HG03039 (cell line): ENCODE measurements at regions not wholly inside any gene's neighbourhood (a gene's known extent, or its start where the extent isn't known, plus 50 kb on each side); places are given as distances from the start of the nearest gene placed in this dataset.
"Not testable (repeated sequence)": the region's sequence is repeated elsewhere in the genome, so short reads cannot be mapped to it uniquely, and the experiment has no call there.

ENCODE experiments used
- ATAC-seq: cut with Tn5 transposase; IDR thresholded peaks from one replicate; pipeline ENCODE4 v1.9.1; 2021; ENCODE audit warnings: mild to moderate bottlenecking, moderate library complexity; ENCODE audit not compliant: unreplicated experiment

DNA sequence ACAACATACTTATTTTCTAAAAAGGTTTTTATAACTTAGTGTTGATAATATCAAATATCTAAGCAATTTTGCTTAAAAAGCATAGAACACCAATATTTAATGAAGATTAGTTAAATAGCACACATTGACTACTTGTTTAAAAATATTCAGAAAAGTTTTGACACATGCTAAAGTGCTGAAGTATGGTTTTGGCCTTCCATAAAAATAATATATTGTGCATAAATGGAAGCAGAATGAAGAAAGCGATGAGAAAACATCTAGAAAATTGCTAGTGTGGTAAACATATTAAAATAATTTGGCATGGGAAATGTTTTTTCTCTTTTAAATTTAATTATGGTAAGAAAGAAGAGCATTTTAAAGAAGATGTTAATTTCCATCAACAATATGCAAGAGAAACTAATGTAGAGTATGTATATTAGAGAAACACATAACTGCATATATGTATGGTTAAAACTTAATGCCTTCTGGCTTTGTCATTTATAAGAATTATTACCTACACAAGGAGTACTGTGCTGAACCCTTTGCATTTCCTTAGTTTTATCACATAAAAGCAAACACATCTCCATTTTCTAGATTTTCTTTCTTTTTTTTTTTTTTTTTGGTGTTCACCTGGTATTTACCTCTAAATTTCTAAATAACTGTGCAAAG lies 921.0 kb upstream of the ADAMTS5 start:
- not testable (repeated sequence) for ATAC-seq

DNA sequence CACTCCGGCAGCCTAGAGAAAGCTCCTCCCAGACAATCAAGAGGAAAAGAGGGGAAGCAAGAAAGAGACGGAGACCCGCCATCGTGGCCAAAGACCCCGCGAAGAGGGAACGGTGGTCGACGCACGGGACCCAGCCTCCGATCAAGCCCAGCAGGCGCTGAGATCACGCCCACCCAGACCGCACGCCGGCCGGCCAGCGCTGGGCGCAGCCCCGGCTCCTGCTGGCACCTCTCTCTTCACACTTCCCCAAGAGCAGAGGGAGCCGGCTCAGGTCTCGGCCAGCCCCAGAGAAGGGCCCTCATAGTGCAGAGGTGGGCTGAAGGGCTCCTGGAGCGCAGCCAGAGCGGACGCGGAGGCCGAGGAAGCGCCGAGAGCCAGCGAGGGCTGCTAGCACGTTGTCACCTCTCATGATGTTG lies 918.4 kb upstream of the ADAMTS5 start:
- ATAC-seq = no peak

DNA sequence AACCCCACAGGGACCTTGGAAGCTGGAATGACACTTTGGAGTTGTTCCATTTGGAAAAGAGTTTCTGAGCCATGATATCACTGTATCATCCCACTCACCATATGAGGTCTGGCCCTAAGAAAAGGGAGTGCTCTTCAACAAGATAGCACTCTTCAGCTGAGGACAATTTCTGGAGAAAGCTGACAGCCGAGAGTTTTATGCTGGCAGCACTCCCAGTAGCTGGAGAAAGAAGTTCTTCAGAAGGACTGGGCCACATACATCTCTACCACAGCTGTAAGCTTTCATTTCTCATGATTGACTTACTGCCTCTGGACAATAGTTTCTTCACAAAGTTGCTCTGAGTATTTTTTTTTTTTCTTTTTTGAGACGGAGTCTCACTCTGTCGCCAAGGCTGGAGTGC lies 914.4 kb upstream of the ADAMTS5 start:
- not testable (repeated sequence) for ATAC-seq

DNA sequence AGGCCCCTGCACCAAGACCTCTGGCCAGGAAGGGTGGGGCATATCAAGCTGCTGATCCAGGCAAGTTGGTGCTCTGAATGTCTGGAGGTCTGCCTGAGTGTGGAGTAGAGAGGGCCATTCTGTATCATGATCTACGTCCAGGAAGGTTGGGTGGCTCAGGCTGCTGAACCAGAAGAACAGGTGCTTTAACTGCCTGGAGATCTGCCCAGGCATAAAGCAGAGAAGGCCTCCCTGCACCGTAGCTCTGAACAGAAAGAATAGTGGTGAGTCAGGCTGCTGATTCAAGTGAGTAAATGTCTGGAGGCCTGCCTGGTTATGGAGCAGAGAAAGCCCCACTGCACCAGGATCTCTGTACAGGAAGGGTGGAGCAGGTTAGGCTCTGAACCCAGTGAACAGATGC lies 905.5 kb upstream of the ADAMTS5 start:
- not testable (repeated sequence) for ATAC-seq

DNA sequence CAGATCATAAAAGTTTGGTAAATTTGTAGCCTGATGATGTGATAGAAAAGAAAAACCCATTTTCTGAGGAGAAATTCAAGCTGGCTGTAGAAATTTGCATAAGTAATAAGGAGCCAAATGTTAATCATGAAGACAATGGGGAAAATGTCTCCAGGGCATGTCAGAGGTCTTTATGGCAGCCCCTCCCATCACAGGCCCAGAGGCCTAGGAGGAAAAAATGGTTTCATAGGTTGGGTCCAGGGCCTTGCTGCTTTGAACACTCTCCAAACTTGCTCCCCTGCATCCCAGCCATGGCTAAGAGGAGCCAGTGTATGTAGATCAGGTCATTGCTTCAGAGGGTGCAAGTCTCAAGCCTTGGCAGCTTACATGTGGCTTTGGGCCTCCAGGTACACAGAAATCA lies 903.9 kb upstream of the ADAMTS5 start:
- ATAC-seq = not testable (repeated sequence)

DNA sequence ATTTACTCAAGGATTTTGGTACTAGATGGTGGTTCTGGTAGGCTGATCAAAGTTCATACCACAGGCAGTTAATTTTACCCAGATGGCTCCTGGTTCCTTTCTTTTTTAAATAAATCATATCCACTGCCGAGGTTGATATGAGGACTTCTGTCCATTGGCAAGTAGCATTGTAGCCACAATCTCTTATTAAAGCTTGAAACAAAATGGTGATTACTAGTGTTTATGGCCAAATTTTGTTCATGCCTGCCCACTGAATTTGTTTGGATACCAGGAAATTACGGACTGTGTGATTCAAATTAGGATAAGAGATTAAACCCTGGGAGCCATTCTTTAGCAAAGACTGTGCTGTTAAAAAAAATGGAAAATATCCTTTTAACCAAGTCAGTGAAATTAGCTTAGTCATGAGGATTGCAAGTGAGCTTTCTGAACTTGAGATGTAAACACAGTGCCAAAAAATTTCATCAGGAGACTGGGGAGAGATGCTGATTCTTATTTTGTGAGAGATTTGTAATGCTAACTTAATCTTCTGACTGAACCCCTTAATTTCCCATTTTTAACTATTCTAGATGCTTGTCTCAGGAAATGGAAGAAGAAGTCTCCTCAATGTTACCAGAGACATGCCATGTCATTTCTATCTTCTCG lies 893.5 kb upstream of the ADAMTS5 start:
- not testable (repeated sequence) for ATAC-seq

DNA sequence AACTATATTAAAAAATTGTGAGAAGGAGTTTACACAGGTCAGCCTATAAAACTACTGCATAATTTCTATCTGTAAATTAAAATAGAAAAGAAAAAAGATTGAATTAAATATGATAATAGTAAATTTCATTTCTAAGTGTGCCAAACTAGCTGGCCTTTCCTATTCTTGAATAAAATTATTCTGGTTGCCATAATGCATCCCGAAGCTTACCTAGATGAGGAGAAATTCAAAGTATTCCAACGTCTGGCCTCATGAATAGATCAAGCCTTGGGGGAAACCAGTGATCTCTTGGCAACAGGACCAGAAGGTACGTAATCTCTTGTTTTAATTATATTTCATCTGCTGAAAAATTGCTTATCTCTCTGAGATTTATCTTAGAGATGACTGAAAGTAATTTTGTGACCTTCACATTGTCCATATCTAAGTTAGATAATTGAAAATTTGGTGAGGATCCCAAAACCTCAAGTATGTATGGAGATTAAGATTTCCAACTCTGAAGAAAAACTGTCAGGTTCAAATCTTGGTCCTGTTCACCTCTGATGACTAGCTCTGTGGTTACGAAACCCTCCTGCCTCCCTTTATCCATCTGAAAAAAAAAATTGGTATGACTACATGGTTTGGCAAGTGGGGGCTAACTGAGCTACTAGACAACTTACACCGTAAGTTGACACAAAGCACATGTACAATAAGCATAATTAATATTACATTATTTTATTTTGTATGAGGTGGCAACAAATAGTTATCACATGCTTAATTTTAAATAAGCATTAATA lies 891.4 kb upstream of the ADAMTS5 start:
- not testable (repeated sequence) for ATAC-seq

DNA sequence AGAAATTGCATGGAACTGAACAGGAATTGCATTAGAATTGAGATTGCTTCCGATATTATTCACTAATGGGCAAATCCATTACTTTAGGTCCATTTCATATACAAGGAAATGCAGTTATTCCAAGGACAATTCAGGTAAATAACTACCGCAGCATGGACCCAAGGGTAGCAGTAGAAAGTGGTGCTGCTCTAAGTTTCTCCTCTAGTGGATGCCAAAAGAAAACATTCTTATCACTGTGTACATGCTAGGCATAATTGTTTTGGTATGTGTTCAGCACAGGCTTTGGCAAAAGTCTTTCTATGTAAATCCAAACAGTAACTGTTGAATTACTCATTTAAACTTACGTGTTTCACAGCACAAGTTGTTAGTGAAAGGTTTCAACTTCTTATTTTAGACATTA lies 890.1 kb upstream of the ADAMTS5 start:
- ATAC-seq = not testable (repeated sequence)

DNA sequence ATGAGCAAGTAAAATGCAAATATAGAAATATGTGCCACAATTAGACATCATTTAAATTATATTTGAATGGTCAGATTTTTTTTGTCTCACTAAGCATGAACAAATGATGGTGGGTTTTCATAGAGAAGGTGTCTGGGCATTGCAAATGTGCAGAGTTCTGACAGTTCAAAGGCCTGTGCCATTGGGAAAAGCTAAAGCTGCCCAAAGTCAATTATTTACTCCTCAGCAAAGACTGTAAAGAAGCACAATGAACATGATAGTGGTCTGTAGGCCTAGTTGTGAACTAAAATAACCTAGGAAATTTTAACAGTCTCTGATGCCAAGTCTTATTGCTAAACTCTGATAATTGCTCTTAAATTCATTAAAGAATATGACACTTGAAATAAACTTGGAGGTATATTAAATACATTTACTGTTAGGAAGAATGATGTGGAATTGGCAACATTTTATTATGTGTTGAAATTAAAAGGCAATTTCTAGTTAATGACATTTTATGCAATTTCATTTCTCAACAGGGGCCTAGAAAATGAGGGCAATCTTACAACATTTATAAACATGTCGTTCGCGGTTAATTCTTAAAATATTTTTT lies 874.3 kb upstream of the ADAMTS5 start:
- ATAC-seq = no peak

DNA sequence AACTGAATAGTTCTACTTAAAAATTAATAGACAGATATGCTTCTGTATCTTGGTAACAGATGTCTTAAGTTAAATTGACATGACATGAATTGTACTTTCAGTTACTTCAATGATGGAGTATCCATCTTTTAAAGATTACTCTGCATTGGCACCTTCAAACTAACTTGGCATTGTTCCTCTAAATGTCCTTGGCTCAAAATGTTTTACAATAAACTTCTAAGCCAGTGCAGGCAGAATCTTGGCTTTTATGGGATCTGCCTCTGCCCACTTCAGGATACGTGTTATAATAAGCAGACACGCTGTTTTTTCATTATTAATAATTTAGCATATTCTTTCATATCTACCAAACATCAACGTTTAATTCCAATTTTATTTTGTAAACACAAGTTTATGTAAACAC lies 873.4 kb upstream of the ADAMTS5 start:
- ATAC-seq = no peak

DNA sequence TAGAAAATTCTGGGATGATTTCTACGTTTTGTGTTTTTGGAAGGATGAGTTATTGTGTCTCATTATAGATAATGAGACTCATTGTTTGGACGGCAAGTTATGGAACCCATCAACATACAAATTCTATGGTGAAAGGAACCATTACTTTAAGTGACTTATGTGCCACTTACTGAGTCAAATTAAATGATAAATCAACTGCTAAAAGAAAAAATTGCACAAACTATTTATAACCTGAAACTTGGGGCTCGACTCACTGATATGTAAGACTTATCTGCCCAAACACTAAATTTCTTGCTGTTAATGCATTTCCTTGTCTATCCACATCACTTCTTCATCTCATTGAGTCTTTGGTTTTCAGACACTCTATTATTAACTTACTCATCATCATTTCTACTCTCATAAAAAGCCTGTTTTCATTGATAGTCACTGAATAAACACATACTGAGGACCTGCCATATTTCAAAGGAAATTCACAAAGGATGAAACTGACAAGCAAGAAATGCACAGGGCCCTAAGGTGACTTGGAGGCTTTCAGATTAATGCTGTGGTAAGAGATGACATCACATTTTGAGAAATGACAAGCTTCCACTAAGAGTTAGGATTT lies 872.7 kb upstream of the ADAMTS5 start:
- no peak for ATAC-seq

DNA sequence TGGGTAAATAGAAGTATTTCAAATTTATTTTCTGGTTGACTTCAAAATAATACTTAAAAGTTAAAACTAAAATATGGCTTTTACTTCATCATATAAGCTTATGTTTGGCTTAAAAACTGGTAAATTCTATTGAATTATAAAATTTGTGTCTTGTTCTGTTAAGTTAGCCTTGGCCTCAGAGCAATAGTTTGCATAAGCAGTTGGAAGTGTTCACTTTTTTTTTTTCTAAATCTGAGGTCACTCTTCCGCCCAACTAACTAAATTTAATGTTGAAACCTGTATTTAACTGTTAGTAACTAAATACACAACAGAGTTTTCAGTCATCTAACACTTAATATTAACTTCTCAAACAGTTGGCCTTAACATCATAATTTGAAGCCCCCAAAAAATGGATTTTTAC lies 871.7 kb upstream of the ADAMTS5 start:
- ATAC-seq = no peak

DNA sequence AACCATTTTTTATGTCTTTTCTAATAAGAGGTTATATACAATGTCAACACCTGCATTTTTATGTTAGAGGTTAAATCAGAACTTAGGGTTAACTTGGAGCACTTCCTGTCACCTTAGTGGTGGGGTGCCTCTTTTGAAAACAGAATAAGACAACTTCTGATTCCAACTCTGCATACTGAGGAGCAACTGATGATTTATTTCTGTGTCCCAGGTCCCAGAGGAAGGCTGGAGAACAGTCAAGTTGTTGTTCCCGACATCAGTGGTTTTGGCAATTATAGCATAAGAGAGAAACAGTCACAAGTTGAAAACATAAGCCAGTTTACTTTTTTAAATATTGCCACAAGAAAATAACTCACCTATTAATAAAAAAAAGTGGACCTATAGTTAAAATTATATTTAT lies 871.0 kb upstream of the ADAMTS5 start:
- ATAC-seq = no peak

DNA sequence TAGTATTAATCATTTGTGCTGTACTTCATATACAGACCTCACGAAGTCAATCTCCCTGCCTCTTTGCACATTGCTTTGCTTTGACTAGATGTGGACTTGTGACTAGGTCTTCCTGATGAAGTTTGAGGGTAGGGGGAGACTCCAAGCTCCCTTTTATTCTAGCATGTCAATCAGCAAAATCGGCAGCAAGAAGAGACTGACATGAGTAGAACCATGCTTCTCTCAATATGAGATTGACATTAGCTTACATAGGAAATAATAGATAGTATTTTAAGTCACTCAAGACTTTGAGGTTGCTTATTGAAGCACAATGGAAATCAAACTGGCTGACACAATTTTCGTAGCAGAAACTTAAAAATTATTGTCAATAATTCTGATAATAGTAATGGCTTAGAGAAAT lies 866.4 kb upstream of the ADAMTS5 start:
- ATAC-seq = no peak

DNA sequence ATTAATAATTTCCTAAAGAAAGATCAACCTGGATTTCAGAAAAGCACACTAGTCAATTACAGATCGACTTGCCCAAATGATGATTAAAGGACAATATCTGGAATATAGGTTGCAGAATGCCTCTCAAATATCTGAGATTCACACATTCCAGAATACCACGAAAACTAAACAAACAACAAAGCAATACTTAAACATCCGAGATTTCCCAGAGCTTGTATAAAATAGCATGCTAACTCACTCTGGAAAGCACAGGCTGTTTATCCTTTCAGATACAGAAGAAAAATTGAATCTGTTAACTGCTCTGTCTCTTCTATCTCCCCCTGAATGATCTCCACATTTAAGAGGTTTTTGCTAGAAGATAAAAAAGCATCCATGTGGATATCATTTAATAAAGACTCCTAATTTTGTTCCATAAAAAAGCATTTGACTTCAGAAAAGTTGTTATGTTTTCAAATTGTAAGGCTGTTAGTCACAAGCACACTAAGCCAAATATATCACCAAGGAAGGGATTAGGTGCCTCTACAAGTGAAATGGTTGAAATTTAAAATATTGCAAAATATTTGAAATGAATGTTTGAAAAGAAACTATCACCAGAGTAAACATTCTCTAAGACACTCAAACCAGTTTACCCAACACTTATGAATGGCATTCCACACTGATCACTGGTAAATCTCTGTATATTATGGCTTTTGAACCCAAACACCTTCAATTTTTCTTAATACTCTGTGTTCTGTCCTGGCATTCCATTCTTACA lies 865.1 kb upstream of the ADAMTS5 start:
- ATAC-seq = no peak

DNA sequence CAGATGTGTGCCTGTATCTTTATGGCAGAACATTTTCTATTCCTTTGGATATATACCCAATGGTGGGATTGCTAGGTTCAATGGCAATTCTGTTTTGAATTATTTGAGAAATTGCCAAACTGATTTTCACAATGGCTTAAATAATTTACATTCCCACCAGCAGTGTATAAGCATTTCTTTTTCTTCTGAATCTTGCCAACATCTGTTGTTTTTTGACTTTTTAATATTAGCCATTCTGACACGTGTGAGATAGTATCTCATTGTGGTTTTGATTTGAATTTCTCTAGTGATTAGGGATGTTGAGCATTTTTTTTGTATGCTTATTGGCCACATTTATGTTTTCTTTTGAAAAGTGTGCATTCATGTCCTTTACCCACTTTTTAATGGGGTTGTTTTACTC lies 864.3 kb upstream of the ADAMTS5 start:
- no peak for ATAC-seq

DNA sequence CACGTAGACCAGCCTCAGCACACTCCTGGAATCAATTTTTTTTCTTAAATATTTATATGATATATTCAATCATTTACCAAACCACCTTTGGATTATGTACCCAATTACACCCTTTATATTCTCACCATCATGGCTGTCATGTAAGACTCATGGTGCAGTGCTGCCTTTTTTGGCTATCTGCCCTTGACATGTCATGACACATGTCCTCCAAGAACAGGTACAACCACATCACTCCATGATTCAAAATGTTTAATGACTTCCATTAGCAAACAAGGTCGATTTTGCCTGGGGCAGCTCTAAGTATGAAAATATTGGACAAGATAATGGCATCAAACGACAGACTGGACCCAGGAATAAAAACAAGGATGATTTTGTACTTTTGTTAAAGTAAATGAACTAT lies 861.1 kb upstream of the ADAMTS5 start:
- ATAC-seq = no peak

DNA sequence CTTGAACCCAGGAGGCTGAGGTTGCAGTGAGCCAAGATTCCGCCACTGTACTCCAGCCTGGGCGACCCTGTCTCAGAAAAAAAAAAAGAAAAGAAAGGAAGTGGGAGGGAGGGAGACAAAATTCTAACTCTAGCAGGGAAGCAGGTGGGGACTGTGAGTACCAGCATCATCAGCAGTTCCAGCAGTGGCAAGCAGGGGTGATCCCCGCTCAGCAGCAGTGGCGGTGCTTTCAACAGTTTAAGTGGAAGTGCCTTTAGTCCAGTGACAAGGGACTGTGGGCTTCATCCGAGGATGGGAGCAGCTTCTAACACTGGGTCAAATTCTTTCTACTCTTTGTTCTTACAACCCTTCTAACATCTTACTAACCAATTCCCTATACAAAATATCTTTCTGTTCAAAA lies 858.1 kb upstream of the ADAMTS5 start:
- ATAC-seq = no peak

DNA sequence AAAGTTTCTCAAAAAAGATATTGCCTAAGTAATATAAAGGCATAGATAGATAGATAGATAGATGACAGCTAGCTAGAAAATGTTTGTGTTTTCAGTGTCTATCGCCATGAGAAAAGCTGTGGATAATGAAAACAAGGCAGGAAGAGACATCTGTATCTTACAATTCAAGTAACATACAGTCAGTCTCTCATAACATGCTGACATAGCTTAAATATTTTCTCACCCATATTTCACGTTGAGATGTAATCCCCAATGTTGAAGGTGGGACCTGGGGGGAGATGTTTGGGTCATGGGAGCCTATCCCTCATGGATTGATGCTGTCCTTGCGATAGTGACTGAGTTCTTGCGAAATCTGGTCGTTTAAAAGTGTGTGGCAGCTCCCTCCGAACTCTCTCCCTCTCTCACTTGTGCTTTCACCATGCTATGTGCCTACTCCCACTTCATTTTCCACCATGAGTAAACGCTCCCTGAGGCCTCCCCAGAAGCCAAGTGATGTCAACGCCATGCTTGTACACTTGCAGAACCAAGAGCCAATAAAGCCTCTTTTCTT lies 856.8 kb upstream of the ADAMTS5 start:
- no peak for ATAC-seq

DNA sequence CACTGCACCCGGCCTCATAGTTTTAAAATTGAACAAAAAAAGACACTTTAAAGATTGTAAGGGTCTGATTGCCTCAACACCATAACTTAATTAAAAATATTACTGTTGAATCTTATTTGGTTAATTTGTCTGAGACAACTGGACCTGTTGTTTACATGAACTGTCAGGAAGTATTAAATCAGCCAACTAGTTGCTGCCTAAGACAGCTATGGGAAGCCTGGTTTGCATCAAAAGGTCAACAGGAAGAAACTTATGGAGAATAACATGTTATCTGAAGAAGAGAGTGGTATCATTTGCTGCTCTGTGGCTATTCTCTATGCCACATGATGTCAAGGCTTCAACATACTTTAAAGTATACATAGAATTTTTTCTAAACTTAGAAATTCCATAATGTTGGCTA lies 853.5 kb upstream of the ADAMTS5 start:
- ATAC-seq = no peak
